HCT116 (cell line): ENCODE measurements at regions not wholly inside any gene's neighbourhood (a gene's known extent, or its start where the extent isn't known, plus 50 kb on each side); places are given as distances from the start of the nearest gene placed in this dataset.

Source experiments
- ATAC-seq: fragments of 200-7000 bp; cut with Tn5 transposase; 2 replicates; pipeline ENCODE4 v1.9.1; 2020; ENCODE audit warnings: mild to moderate bottlenecking, moderate library complexity
- BruUV-seq: library from RNA; stranded (reverse); fragments of 400-500 nt; replicated peaks from 2 replicates; lab custom pipeline; 2021; lab: Mats Ljungman, UMichigan
- CTCF ChIA-PET: fragments of 300-600 bp; sonication (Branson Sonifier 250); formaldehyde crosslinking; loops from one replicate; lab custom pipeline; 2021; ENCODE audit warnings: antibody characterized with exemption; lab: Charles Lee
- POLR2A ChIA-PET: fragments of 300-600, 350-600 bp; sonication (Branson Sonifier 250); formaldehyde crosslinking; loops from one replicate; lab custom pipeline; 2021; ENCODE audit warnings: antibody characterized with exemption; lab: Charles Lee
- RAD21 ChIA-PET, 2 experiments: fragments of 300-600 bp; sonication (Branson Sonifier 250); formaldehyde crosslinking; loops; one replicate each; lab custom pipeline; 2023; ENCODE audit warnings: low total read pairs in 2 of 2; ENCODE audit not compliant: uncharacterized antibody in 2 of 2, unreplicated experiment in 2 of 2, low non-redundant PET in 1 of 2; lab: Charles Lee
- DNase-seq: peaks from one replicate; pipeline ENCODE4 v3.0.0-alpha.2; 2010; ENCODE audit warnings: low read depth, low spot score
- H2AFZ ChIP-seq: fragments of 200-600 bp; shearing (Covaris generic), sonication (generic); 2 replicates; pipeline ENCODE4 v1.6.1; 2017; ENCODE audit warnings: low read depth, mixed run types, mixed read lengths, antibody characterized with exemption, low read length; ENCODE audit not compliant: poor library complexity, severe bottlenecking
- H3K27ac ChIP-seq: 2 replicates; pipeline ENCODE4 v1.5.1; 2012; ENCODE audit warnings: low read depth, low read length
- H3K27me3 ChIP-seq: fragments of 200-600 bp; sonication (generic); 2 replicates; pipeline ENCODE4 v1.6.1; 2016; ENCODE audit warnings: mixed run types, low read length, mixed read lengths; ENCODE audit not compliant: insufficient read depth
- H3K36me3 ChIP-seq, 2 experiments: fragments of 200-500 bp in 1 of 2; fragments of 200-600 bp in 1 of 2; sonication (Bioruptor generic) in 1 of 2; sonication (generic) in 1 of 2; 2 replicates each; pipeline versions ENCODE4 v1.5.1 to v1.6.1; 2014 to 2016; ENCODE audit warnings: low read length in 2 of 2, inconsistent platforms in 1 of 2, mixed read lengths in 1 of 2, mixed run types in 1 of 2; ENCODE audit not compliant: insufficient read depth in 2 of 2, control insufficient read depth in 1 of 2
- H3K4me1 ChIP-seq, 2 experiments: fragments of 200-600 bp in 1 of 2; sonication (generic) in 1 of 2; 2 replicates each; pipeline versions ENCODE4 v1.5.1 to v1.6.1; 2012 to 2017; ENCODE audit warnings: low read length in 2 of 2, inconsistent platforms in 1 of 2, mild to moderate bottlenecking in 1 of 2, mixed read lengths in 1 of 2, mixed run types in 1 of 2, moderate library complexity in 1 of 2; ENCODE audit not compliant: insufficient read depth in 2 of 2, control insufficient read depth in 1 of 2
- H3K4me2 ChIP-seq: fragments of 200-600 bp; sonication (generic); 2 replicates; pipeline ENCODE4 v1.6.1; 2017; ENCODE audit warnings: mixed run types, low read length, mixed read lengths
- H3K4me3 ChIP-seq, 2 experiments: fragments of 200-600 bp in 1 of 2; sonication (generic) in 1 of 2; replicated peaks in 1 of 2; 2 replicates each; pipeline ENCODE4 v1.5.1; 2011 to 2016; ENCODE audit warnings: low read length in 2 of 2, control low read depth in 1 of 2, low read depth in 1 of 2, mild to moderate bottlenecking in 1 of 2, mixed read lengths in 1 of 2, mixed run types in 1 of 2
- H3K79me2 ChIP-seq: fragments of 200-600 bp; sonication (generic); 2 replicates; pipeline ENCODE4 v1.6.1; 2017; ENCODE audit warnings: mild to moderate bottlenecking, mixed run types, low read length, moderate library complexity, mixed read lengths; ENCODE audit not compliant: insufficient read depth
- H3K9ac ChIP-seq: fragments of 200-600 bp; sonication (generic); 2 replicates; pipeline ENCODE4 v1.6.1; 2016; ENCODE audit warnings: low read length, mixed read lengths
- H3K9me2 ChIP-seq: fragments of 200-600 bp; sonication (generic), shearing (Covaris generic); 2 replicates; pipeline ENCODE4 v1.6.1; 2017; ENCODE audit warnings: mixed run types, mild to moderate bottlenecking, moderate library complexity; ENCODE audit not compliant: insufficient read depth
- H3K9me3 ChIP-seq, 2 experiments: fragments of 200-500 bp in 1 of 2; fragments of 200-600 bp in 1 of 2; sonication (Bioruptor generic) in 1 of 2; sonication (generic) in 1 of 2; 2 replicates each; pipeline ENCODE4 v1.6.1; 2014 to 2017; ENCODE audit warnings: low read length in 2 of 2, mixed read lengths in 2 of 2, inconsistent platforms in 1 of 2, low read depth in 1 of 2, mild to moderate bottlenecking in 1 of 2, mixed run types in 1 of 2, moderate library complexity in 1 of 2; ENCODE audit not compliant: control insufficient read depth in 1 of 2, insufficient read depth in 1 of 2
- H4K20me1 ChIP-seq: fragments of 200-600 bp; sonication (generic), shearing (Covaris generic); 2 replicates; pipeline ENCODE4 v1.6.1; 2017; ENCODE audit warnings: mixed run types, mild to moderate bottlenecking, moderate library complexity; ENCODE audit not compliant: insufficient read depth
- ATF3 ChIP-seq: IDR thresholded peaks from 2 replicates; pipeline ENCODE4 v1.6.1; 2012
- EGR1 ChIP-seq: IDR thresholded peaks from 2 replicates; pipeline ENCODE4 v1.6.1; 2012; ENCODE audit warnings: low read depth
- ELF1 ChIP-seq: IDR thresholded peaks from 2 replicates; pipeline ENCODE4 v1.6.1; 2012; ENCODE audit warnings: low read depth, borderline replicate concordance
- FOSL1 ChIP-seq: IDR thresholded peaks from 2 replicates; pipeline ENCODE4 v1.6.1; 2012; ENCODE audit warnings: low read depth
- POLR2A ChIP-seq: IDR thresholded peaks from 2 replicates; pipeline ENCODE4 v1.7.0; 2011; ENCODE audit warnings: borderline replicate concordance; ENCODE audit not compliant: insufficient read depth, insufficient read length; ENCODE audit errors: extremely low read depth
- POLR2AphosphoS5 ChIP-seq: IDR thresholded peaks from 2 replicates; pipeline ENCODE4 v1.6.1; 2011; ENCODE audit warnings: mild to moderate bottlenecking, low read depth, low read length, moderate library complexity
- REST ChIP-seq: IDR thresholded peaks from 2 replicates; pipeline ENCODE4 v1.6.1; 2012; ENCODE audit warnings: low read depth
- SIN3A ChIP-seq: IDR thresholded peaks from 2 replicates; pipeline ENCODE4 v1.6.1; 2012; ENCODE audit warnings: low read depth
- SP1 ChIP-seq: IDR thresholded peaks from 2 replicates; pipeline ENCODE4 v1.6.1; 2012; ENCODE audit warnings: low read depth
- SRF ChIP-seq: IDR thresholded peaks from 2 replicates; pipeline ENCODE4 v1.6.1; 2012; ENCODE audit warnings: low read depth
- TCF7L2 ChIP-seq: IDR thresholded peaks from 2 replicates; pipeline ENCODE4 v1.7.0; 2011; ENCODE audit warnings: borderline replicate concordance, inconsistent platforms; ENCODE audit not compliant: insufficient read depth, insufficient read length; ENCODE audit errors: extremely low read depth
- ZFX ChIP-seq: fragments of 450-650 bp; IDR thresholded peaks from 2 replicates; pipeline ENCODE4 v1.6.1; 2017
- ZNF274 ChIP-seq: fragments of 200-500 bp; sonication (Bioruptor generic); IDR thresholded peaks from 2 replicates; pipeline ENCODE4 v1.6.1; 2014; ENCODE audit warnings: mild to moderate bottlenecking, low read depth, low read length, inconsistent platforms
- intact Hi-C: fragments of 100-400 bp; cut with micrococcal nuclease; formaldehyde crosslinking; loops from 2 replicates; pipeline ENCODE4 v1.10.0; 2022
- TF ChIP-seq, protein P1 (sequence below): IDR thresholded peaks from 2 replicates; pipeline ENCODE4 v1.6.1; 2011; ENCODE audit warnings: mild to moderate bottlenecking, low read length, moderate library complexity; ENCODE audit not compliant: insufficient replicate concordance; ENCODE audit errors: extremely low read depth
- TF ChIP-seq, protein P2 (sequence below): IDR thresholded peaks from 2 replicates; pipeline ENCODE4 v1.6.1; 2012

DNA sequence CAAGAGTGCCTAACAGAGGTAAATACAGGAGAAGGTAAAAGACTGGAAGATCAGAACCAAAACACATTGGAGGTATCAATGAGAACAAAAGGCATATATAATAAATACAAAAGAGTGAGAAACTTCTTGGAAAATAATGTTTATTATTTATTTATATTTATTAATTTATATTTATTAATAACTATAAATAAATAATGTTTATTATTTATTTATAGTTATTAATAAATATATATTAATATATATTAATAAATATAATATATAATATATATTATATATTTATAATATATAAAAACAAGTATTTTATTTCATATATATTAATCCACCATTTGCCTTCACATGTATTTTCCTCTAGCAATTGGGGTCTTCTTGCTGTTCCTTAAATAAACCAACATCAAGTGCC lies 391.9 kb downstream of the GPATCH2 start:
- no peak for TF ChIP-seq FOSL1
- TF ChIP-seq REST, result no peak
- TF ChIP-seq, protein P1, sequence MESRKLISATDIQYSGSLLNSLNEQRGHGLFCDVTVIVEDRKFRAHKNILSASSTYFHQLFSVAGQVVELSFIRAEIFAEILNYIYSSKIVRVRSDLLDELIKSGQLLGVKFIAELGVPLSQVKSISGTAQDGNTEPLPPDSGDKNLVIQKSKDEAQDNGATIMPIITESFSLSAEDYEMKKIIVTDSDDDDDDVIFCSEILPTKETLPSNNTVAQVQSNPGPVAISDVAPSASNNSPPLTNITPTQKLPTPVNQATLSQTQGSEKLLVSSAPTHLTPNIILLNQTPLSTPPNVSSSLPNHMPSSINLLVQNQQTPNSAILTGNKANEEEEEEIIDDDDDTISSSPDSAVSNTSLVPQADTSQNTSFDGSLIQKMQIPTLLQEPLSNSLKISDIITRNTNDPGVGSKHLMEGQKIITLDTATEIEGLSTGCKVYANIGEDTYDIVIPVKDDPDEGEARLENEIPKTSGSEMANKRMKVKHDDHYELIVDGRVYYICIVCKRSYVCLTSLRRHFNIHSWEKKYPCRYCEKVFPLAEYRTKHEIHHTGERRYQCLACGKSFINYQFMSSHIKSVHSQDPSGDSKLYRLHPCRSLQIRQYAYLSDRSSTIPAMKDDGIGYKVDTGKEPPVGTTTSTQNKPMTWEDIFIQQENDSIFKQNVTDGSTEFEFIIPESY, result no peak
- TF ChIP-seq TCF7L2, result no peak
- TF ChIP-seq ELF1, result no peak
- no peak for TF ChIP-seq ATF3
- TF ChIP-seq, protein P2, sequence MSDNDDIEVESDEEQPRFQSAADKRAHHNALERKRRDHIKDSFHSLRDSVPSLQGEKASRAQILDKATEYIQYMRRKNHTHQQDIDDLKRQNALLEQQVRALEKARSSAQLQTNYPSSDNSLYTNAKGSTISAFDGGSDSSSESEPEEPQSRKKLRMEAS, result no peak
- TF ChIP-seq ZFX, result no peak
- no peak for TF ChIP-seq ZNF274
- TF ChIP-seq POLR2AphosphoS5, result no peak
- no peak for TF ChIP-seq EGR1
- no peak for TF ChIP-seq POLR2A
- TF ChIP-seq SIN3A, result no peak
- TF ChIP-seq SP1, result no peak
- TF ChIP-seq SRF, result no peak
- POLR2A ChIA-PET, result no interaction called here
- Histone ChIP-seq H4K20me1 (no peaks in the 10 kb centered on the region), H3K9me3 (no peaks in the 10 kb centered on the region), H2AFZ (no peak overlapping the region), H3K9me2 (no peaks in the 10 kb centered on the region), H3K9ac (no peak overlapping the region), H3K4me3 (no peak overlapping the region), H3K36me3 (no peaks in the 10 kb centered on the region), H3K27me3 (no peaks in the 10 kb centered on the region), H3K4me2 (no peak overlapping the region), H3K79me2 (no peaks in the 10 kb centered on the region), H3K27ac (no peak overlapping the region), H3K4me1 (no peaks in the 10 kb centered on the region)
- DNase-seq (no peak), ATAC-seq (no peak)
- RAD21 ChIA-PET, result no interaction called here
- BruUV-seq, result no TSS peak
- CTCF ChIA-PET, result no interaction called here
- intact Hi-C loops, result no loop called here
